Panc1 (cell line): ENCODE measurements at regions not wholly inside any gene's neighbourhood (a gene's known extent, or its start where the extent isn't known, plus 50 kb on each side); places are given as distances from the start of the nearest gene placed in this dataset.

Experiments
- ATAC-seq: fragments of 200-7000 bp; cut with Tn5 transposase; 2 replicates; pipeline ENCODE4 v1.9.1; 2020; ENCODE audit warnings: mild to moderate bottlenecking, moderate library complexity
- BruUV-seq: library from RNA; stranded (reverse); fragments of 400-500 nt; replicated peaks from 2 replicates; lab custom pipeline; 2021; lab: Mats Ljungman, UMichigan
- CTCF ChIA-PET: fragments of 300-600 bp; sonication (Branson Sonifier 250); formaldehyde crosslinking; loops from one replicate; lab custom pipeline; 2022; ENCODE audit warnings: antibody characterized with exemption; lab: Charles Lee
- POLR2A ChIA-PET: fragments of 300-600 bp; sonication (Branson Sonifier 250); formaldehyde crosslinking; loops from one replicate; lab custom pipeline; 2022; ENCODE audit warnings: antibody characterized with exemption; lab: Charles Lee
- DNase-seq: peaks from one replicate; pipeline ENCODE4 v3.0.0-alpha.2; 2010; ENCODE audit warnings: low read depth, low spot score
- H3K27ac ChIP-seq: 2 replicates; pipeline ENCODE4 v1.5.1; 2011; ENCODE audit warnings: mild to moderate bottlenecking, low read length, inconsistent platforms
- H3K27me3 ChIP-seq: fragments of 200-500 bp; sonication (Bioruptor generic); 2 replicates; pipeline ENCODE4 v1.6.0; 2014; ENCODE audit warnings: low read length, inconsistent platforms; ENCODE audit not compliant: control insufficient read depth, insufficient read depth
- H3K36me3 ChIP-seq: fragments of 200-500 bp; sonication (Bioruptor generic); 2 replicates; pipeline ENCODE4 v1.5.1; 2014; ENCODE audit warnings: inconsistent platforms, mild to moderate bottlenecking, low read length, moderate library complexity; ENCODE audit not compliant: control insufficient read depth, insufficient read depth
- H3K4me1 ChIP-seq: 2 replicates; pipeline ENCODE4 v1.5.1; 2011; ENCODE audit warnings: inconsistent platforms, mild to moderate bottlenecking, low read length, moderate library complexity; ENCODE audit not compliant: control insufficient read depth, insufficient read depth
- H3K4me3 ChIP-seq, 2 experiments: 2 replicates each; pipeline ENCODE4 v1.5.1; 2011 to 2012; ENCODE audit warnings: low read depth in 2 of 2, low read length in 2 of 2, mild to moderate bottlenecking in 2 of 2, inconsistent platforms in 1 of 2, moderate library complexity in 1 of 2
- H3K9me3 ChIP-seq: fragments of 200-500 bp; sonication (Bioruptor generic); 2 replicates; pipeline ENCODE4 v1.5.1; 2014; ENCODE audit warnings: low read depth, mild to moderate bottlenecking, inconsistent platforms, low read length, moderate library complexity; ENCODE audit not compliant: control insufficient read depth, insufficient read depth
- POLR2AphosphoS5 ChIP-seq: IDR thresholded peaks from 2 replicates; pipeline ENCODE4 v1.6.1; 2012; ENCODE audit warnings: mild to moderate bottlenecking, low read depth, low read length, moderate library complexity
- REST ChIP-seq, 2 experiments: IDR thresholded peaks; 2 replicates each; pipeline ENCODE4 v1.6.1; 2011 to 2012; ENCODE audit warnings: low read depth in 2 of 2, control low read depth in 1 of 2, low read length in 1 of 2, mild to moderate bottlenecking in 1 of 2, moderate library complexity in 1 of 2; ENCODE audit not compliant: insufficient read depth in 1 of 2
- SIN3A ChIP-seq: IDR thresholded peaks from 2 replicates; pipeline ENCODE4 v1.6.1; 2012; ENCODE audit warnings: low read depth, mild to moderate bottlenecking, low read length, moderate library complexity, borderline replicate concordance; ENCODE audit not compliant: insufficient read depth
- TCF7L2 ChIP-seq: IDR thresholded peaks from 2 replicates; pipeline ENCODE4 v1.6.1; 2011; ENCODE audit warnings: mild to moderate bottlenecking, low read depth, low read length, inconsistent platforms
- in situ Hi-C: cut with HindIII; loops from 2 replicates; pipeline ENCODE4 v1.10.0; 2016; ENCODE audit warnings: low sequenced_read_pairs, low pct_unique_long_range_greater_than_20kb
- intact Hi-C: fragments of 100-400 bp; cut with micrococcal nuclease; formaldehyde crosslinking; loops from one replicate; pipeline ENCODE4 v1.10.0; 2022; ENCODE audit not compliant: unreplicated experiment
- TF ChIP-seq, protein P1 (sequence below): fragments of 450-650 bp; IDR thresholded peaks from 2 replicates; pipeline ENCODE4 v1.5.1; 2017; ENCODE audit warnings: mild to moderate bottlenecking

DNA sequence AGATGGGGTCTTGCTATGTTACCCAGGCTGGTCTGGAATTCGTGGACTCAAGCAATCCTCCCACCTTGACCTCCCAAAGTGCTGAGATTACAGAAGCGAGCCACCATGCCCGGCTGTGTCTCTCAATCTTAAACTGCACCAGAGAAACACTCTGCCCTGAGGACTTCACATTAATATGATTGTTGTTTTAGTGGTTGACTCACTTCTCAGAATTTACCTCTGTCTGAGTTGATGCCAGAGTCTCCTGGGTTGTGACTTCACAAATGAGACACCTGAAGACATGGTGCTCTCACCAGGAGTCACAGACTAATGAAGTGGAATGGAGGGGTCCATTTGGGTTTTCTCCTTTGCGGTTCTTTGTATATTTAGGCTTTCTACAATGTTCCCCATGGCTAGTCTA is 61.0 kb upstream of the TGIF1 start:
- peak overlapping the region; percentile 52; the same call in 1 of the 2 replicates for H3K27ac ChIP-seq
- no peaks in the 10 kb centered on the region for H3K36me3 ChIP-seq
- H3K27me3 ChIP-seq, result no peaks in the 10 kb centered on the region
- TF ChIP-seq TCF7L2 (no peak), REST (IDR thresholded peaks at IDR 0.05; ENCODE audit: insufficient read depth in 1 of 2, low read depth in 2 of 2, low read length in 1 of 2) (no peak), POLR2AphosphoS5 (no peak), SIN3A (no peak)
- TF ChIP-seq, protein P1, sequence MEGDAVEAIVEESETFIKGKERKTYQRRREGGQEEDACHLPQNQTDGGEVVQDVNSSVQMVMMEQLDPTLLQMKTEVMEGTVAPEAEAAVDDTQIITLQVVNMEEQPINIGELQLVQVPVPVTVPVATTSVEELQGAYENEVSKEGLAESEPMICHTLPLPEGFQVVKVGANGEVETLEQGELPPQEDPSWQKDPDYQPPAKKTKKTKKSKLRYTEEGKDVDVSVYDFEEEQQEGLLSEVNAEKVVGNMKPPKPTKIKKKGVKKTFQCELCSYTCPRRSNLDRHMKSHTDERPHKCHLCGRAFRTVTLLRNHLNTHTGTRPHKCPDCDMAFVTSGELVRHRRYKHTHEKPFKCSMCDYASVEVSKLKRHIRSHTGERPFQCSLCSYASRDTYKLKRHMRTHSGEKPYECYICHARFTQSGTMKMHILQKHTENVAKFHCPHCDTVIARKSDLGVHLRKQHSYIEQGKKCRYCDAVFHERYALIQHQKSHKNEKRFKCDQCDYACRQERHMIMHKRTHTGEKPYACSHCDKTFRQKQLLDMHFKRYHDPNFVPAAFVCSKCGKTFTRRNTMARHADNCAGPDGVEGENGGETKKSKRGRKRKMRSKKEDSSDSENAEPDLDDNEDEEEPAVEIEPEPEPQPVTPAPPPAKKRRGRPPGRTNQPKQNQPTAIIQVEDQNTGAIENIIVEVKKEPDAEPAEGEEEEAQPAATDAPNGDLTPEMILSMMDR, result no peak
- intact Hi-C loops, result loop anchor here (2.0 kb wide), 1 partner anchor 20 kb away; no protein-coding TSS in a partner anchor
- peaks cover 6% of the 10 kb centered on the region; the same call in 1 of the 2 replicates for H3K4me1 ChIP-seq
- no peak overlapping the region for H3K4me3 ChIP-seq
- CTCF ChIA-PET, result no interaction called here
- in situ Hi-C loops, result no loop called here
- no peak for DNase-seq
- ATAC-seq, result peak; percentile 83
- BruUV-seq, result no TSS peak
- peaks cover 21% of the 10 kb centered on the region; the same call in 1 of the 2 replicates for H3K9me3 ChIP-seq
- POLR2A ChIA-PET, result no interaction called here

- CTCF ChIA-PET, result no interaction called here
- intact Hi-C loops, result loop anchor here (2.0 kb wide), 1 partner anchor 19 kb away; no protein-coding TSS in a partner anchor
Measured at GRCh38 chr18:3389977-3390376, 60.0 kb upstream of the TGIF1 start.

More at GRCh38 chr18:3389977-3390376, 60.0 kb upstream of the TGIF1 start:
- no peak for TF ChIP-seq POLR2AphosphoS5
- TF ChIP-seq TCF7L2, result no peak
- TF ChIP-seq, protein P1, result no peak
- Histone ChIP-seq H3K4me1 (peaks cover 2% of the 10 kb centered on the region; the same call in 1 of the 2 replicates), H3K4me3 (no peak overlapping the region), H3K9me3 (peaks cover 21% of the 10 kb centered on the region; the same call in 1 of the 2 replicates), H3K36me3 (no peaks in the 10 kb centered on the region), H3K27ac (no peak overlapping the region), H3K27me3 (no peaks in the 10 kb centered on the region)
- DNase-seq (no peak), ATAC-seq (no peak)
- POLR2A ChIA-PET, result interaction anchor here (0.6 kb wide), 1 partner anchor 94 kb away, joined by 4 read pairs; no protein-coding TSS in a partner anchor
- in situ Hi-C loops, result no loop called here
- BruUV-seq, result no TSS peak
